Stimulated activated CD4-positive, alpha-beta T cell treated with anti-CD3 and anti-CD28 coated beads, Interleukin-15, amount 100 ng/mL, for 48 hours (primary cell): ENCODE measurements at regions not wholly inside any gene's neighbourhood (a gene's known extent, or its start where the extent isn't known, plus 50 kb on each side); places are given as distances from the start of the nearest gene placed in this dataset.
"Not testable (repeated sequence)": the region's sequence is repeated elsewhere in the genome, so short reads cannot be mapped to it uniquely, and the experiment has no call there.

Experiments
- DNase-seq, 2 donors: peaks; one replicate each; pipeline ENCODE4 v3.0.0-alpha.2; 2020; ENCODE audit warnings: low read depth in 2 of 2

DNA sequence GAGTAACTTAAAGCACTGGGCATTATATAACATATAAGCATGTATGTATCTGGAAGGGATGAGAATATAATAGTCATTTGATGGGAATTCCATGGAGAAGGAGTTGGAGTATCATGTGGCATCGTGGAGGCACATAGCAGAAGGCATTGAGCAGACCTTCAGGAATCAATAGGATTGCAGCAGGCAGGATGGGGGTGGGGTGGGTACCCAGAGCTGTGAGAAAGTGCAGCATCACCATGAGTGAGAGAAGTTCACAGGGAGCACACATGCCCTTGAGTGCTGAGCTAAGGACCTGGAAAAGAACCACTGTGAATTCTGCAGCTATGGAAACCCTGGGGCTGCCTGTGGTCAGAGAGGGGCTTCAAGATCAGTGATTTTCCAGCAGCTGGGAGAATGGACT, 57.3 kb downstream of the MED10 start:
- DNase-seq, result no peak

DNA sequence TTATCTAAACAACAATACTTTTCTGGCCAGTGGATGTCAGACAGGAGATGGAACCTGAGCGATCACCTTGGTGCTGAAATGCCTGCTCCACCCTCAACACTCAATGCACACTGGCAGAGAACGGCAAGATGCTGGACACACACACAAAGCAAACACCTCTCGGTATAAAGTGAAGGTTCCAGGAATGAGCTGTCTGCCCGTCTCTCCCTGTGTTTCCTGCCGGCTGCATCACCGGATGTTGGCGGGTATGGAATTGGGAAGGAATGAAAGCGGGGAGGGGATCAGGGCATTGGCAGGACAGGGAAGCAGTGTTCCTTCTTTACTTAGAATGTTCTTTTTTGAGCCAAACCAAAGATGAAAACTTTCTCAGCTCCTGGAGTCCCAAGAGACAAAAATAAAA, 59.2 kb downstream of the MED10 start:
- no peak for DNase-seq

DNA sequence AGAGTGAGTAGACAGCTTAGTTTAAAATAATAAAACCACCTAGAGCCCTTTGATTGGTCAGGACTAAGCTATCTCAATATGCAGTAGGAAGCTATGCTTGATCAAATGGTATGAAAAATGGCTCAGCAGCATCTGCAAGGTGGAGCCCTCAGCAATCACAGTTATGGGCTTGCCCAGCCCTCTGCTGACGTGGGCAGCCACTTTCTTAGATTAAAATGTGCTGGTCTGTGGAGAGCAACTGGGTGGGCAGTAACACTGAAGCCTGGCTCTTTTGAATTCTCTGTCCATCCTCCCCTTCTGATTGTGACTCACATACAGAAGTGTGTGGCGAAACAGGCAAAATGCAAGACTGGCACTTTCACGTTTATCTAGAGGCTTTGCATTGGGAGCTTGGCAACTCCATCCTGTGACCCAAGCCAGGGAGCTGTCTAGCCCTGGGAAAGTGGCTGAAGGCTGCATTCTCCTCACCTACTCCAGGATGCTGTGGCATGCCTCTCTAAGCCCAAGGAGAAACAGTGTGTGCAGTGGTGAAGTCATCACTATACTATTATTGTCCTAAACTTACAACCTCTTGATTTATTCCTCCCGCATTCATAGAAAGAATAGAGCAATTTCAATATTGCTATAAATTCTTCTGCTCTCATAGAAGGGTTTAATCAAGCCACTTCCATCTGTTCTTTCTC, 61.1 kb downstream of the MED10 start:
- DNase-seq, result no peak

DNA sequence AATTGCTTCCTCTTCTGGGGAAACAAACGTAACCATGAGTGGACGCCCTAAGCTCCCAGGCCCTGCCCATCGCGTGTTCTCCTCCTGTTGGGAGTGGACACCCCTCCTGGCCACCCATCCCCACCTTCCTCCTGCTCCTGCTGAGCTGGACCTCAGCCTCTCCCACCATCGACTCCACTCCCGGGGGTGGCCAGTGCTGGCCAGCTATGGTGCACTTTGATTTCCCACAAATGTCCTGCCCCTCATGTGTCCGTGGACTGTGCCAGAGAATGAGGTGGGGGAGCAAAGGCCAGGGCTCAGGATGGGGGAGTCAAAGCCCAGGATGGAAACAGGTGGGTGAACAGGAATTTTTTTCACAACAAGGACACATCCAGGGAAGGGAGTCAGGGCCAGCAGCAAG, 62.8 kb downstream of the MED10 start:
- no peak for DNase-seq

DNA sequence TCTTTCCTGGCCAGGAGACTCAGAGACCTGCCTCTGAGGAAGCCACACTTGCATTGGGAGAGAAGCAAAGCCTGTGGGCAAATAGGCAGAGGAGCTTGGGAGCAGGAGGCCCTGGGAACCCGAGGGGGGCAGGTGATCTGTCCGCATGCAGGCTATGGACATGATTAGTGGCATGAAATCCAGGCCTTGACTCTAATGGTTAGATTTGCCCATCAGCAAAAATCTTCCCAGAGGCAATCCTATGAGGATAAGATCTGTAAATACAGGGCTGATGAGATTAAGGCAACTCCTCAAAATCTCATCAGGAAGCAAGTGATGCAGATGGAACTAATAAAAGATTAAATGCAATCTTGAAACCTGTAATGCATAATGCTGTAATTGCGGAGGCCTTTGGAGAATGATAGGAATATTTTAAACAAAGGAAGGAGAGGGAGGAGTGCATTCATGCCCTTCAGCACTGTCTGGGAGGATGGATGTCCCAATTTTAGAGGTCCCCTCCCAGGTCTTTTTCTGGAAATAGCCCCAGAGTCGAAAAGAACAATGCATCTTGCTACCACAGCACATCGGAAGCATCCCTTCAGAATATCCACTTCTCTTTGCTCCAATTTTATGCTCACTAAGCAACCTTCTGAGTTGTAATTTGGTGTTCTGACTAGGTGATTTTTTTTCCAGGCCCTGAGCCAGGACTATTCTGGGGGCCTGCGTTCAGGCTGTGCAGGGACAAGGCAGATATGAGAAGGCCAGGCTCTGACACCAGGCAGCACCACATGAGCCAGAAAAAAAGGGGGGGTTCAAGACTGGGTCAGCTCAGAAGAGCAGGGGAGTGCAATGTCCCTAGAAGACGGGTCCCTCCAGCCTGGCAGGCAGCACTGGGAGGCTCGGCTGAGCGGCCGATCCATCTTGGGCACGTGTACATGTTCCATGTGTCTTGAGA, 66.5 kb downstream of the MED10 start:
- no peak for DNase-seq

DNA sequence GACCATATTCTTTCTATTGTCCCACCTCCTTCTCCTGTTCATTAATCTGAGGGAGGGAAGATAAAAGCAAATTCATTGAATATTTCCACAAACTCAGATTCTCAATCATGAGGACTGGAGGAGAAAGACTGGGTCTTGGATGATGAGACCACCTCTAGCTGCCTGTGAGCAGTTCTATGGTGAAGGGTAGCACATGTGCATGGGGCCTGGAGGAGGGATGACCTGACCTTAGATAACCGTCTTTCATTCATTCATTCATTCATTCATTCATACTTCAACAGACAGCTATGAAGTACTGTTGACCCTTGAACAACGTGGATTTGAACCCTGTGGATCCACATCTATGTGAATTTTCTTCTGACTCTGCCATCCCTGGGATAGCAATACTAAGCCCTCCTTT, 68.4 kb downstream of the MED10 start:
- DNase-seq, result no peak

DNA sequence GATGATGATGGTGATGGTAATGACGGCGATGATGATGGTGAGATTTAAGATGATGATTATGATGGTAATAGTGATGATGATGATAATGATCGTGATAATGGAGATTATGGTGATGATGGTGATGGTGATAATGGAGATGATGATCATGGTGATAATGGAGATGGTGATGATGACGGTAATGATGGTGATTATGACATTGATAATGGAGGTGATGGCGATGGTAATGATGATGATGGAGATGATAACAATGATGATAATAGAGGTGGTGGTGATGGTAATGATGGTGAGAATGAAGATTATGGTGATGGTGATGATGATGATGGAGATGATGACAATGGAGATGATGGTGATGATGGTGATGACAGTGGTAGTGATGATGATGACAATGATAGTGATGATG, 69.7 kb downstream of the MED10 start:
- DNase-seq, result no peak

DNA sequence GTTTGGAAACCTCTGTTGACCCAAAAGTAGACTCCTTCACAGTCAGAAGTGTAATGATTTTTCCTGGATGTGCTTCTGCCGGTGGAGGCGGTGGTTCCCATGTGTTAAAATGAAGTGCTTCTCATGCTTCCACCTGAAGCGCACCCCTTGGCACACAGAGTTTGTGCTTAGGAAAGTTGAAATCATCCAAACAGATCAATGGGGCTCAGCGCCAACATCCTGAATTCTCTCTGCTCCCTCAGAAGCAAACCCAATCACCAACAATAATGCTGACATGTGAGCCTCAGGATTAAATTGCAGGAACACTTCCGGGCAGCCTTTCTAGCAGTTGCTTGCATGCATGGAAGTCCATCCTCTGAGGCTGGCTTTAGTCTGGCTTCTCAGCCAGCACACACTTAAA, 71.0 kb downstream of the MED10 start:
- no peak for DNase-seq

DNA sequence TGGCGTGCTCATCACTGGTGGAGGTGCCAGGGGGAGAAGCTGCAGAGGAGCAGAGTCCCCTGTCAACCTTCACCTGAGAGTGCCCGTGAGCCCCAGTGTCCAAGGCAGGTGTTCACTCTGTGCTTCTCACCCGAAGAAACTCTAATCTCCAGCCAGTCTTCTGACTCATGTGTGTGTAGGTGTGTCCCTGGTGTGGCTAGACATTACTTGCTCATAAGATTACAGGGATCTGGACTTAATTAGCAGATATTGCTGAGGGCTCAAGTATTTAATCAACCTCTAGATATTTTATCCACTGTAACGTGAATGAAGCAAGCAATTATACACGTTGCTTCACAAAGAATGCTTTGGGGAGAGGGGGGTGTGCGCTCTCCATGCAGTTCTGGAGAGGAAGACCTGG, 72.5 kb downstream of the MED10 start:
- no peak for DNase-seq

DNA sequence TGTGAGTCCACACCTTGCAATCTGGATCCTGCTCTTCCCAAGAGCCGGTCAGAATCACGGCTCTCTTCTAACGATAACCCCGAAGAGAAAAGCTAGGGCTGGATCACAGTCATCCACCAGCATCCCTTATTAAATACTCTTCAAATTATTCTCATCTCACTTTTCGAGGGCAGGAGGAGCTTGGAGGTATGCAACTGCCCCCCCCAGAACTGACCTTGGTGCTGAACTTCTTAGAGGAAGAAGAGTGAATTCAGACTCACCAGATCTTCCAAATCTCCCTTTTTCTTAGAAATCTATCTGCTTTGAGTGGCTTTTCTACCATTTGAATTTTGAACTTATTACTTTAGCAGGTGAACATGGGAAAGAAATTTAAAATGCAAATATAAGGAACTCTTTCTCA, 75.7 kb downstream of the MED10 start:
- no peak for DNase-seq

DNA sequence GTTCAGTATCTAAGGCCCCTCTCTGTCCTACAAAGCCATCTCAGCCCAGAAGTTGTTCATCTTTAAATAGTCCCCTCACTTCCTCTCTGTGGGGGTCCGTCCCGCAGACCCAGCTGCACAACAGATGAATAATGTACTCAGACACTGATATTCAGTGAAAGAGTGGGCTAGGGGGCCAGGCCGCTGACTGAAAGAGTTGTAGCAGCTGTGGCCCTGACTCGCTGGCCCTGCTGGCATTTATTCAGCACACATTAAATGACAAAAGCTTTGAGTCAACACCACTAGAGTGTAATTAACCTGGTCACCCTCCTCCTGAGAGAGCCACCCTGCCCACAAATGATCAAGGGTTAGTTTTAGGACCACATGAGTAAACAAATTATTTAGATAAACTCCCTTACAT, 76.3 kb downstream of the MED10 start:
- DNase-seq, result no peak

DNA sequence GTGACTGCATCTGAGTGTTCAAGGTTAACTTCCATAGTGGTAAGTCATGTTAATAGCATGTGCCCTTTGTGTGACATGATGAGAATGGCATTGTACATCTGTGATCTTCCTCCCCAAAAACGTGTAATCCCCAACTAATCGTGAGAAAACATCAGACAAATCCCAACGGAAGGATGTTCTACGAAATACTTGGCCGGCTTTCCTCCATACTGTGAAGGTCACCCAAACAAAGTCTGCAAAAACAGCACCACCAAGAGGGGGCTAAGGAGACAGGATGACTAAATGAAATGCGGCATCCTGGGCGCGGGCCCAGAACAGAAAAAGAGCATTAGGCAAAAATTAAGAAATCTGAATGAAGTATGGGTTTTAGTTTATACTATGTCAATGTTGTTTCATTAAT, 81.8 kb downstream of the MED10 start:
- DNase-seq, result no peak

DNA sequence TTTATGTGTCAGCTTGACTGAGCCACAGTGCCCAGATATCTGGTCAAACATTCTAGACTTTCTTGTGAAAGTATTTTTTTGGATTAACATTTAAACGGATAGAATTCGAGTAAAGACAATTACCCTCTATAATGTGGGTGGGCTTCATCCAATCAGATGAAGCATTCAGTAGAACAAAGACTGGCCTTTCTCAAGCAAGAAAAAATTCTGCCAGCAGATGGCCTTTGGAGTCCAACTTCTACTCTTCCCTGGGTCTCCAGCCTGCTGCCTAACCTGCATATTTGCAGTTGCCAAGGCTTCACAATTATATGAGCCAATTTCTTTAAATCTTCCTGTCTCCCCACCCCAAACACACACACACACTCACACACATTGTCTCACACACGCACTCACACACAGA, 86.4 kb downstream of the MED10 start:
- no peak for DNase-seq

DNA sequence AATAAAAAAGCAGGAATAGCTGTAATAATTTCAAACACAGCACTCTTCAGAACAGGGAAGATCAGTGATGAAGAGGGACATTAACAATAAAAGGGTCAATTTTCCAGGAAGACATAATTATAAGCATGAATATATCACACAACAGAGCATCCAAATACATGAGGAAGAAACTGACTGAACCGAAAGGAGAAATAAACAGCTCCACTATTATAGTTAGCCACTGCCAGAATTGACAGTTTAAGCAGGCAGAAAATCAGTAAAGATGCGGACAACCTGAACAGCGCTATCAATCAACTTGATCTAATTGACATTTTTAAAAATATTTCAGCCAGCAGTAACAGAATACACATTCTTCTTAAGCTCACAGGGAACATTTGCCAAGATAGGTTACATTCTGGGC, 89.1 kb downstream of the MED10 start:
- DNase-seq, result no peak

DNA sequence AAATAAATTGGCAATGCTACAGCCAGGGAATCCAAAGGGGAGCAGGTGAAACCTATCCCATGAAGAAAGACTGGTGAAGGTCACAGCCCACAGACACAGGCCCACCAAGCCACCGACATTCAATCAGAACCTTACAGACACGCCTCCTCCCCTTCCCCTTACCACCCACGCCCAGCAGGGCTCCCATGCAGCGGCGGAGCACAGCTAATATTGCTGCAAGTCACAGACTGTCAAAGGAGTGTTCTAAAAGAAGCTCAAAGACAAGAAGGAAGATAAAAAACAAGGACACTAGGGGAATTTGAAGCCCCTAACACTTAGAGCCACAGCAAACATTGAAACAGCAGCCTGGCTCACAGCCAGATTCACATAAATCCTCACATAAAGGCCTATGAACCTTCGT, 91.2 kb downstream of the MED10 start:
- DNase-seq, result no peak

DNA sequence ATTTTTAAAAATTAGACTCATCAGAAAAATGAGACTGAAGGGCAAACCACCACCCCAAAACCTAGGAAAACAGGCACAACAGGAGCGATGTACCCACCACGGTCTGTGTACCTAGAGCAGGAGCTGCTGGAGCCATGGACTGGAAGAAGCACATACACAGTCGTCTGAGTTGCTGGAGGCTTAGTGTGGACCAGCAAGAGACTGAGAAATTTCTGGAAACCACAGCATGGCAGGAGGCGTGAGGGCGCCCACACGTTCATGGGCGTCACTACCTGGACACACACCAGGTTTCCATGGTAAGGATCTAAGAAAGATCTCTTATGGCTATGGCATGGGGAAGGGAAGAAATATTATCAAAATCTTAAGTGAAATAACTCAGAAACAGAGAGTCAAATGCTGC, 91.9 kb downstream of the MED10 start:
- no peak for DNase-seq

DNA sequence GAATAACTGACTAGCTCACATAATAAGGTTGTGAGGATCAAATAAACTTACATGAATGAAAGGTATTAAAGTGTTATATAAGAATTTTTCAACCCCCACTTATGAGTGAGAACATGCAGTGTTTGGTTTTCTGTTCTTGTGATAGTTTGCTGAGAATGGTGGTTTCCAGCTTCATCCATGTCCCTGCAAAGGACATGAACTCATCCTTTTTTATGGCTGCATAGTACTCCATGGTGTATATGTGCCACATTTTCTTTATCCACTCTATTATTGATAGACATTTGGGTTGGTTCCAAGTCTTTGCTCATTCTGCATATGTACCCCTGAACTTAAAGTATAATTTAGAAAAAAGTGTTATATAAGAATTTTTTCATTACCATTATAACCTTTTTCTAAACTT, 93.9 kb downstream of the MED10 start:
- not testable (repeated sequence) for DNase-seq

DNA sequence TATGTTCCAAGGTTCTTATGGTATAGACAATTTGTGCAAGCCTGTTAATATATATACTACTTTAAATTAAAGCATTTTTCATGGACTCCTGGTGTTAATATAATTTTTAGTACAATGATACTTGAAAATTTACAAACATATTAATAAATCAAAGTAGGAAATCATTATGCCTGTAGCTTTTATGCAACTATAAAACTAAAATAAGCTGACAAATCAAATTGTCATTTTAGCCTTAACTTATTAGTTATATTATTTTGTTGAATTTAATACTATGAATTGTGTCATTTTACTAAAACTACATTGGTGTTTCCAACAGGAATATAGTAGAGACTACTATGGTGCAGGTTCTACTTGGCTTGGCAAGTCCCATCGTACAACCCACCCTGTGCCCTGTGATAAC, 96.0 kb downstream of the MED10 start:
- DNase-seq, result no peak

DNA sequence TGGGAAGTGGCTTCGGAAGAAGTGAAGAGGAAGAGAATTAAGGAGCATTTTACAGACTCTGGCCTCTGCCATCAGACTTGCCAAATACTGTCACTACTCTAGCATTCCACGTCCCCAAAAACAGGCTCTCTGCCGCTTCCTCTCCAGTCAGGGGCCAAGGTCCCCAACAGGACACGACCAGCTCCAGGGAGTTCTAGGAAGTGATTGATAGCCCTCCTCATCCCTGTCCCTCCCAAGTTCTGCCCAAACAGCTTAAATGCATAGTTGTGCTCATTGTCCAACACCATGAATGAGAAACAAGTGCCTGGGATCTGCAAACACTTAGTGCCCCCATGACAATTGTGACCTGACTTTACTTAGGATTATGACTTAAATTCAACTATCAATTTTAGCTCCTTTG, 96.5 kb downstream of the MED10 start:
- no peak for DNase-seq

DNA sequence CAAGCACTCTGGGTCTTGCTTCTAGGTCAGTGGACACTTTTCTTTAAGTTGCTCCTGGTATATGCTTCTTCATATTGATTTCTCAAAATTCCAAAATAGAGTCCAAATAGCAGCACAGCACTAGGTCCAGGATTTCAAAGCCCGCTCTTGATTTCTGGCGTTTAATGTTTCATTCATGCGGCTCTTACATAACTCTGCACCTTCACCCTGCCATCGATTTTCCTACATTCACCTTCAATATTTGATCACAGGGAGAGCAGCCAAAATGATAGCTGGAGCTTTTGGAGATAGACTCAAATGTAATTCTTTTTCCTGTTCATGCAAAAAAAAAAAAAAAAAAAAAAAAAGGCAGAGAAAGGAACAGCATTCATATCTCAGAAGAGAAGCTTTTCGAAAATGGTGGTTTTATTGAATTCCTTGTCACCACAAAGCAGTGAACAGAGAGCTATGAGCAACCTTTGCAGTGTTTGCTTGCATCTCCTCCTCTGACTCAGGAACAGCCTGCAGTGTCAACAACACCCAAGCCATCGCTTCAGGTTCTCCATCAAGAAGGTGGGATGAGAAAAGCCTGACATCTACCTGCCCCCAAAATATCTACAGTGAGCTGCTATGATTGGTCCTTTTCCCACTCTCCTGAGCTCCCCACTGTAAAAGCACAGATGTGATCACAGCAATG, 97.8 kb downstream of the MED10 start:
- no peak for DNase-seq

DNA sequence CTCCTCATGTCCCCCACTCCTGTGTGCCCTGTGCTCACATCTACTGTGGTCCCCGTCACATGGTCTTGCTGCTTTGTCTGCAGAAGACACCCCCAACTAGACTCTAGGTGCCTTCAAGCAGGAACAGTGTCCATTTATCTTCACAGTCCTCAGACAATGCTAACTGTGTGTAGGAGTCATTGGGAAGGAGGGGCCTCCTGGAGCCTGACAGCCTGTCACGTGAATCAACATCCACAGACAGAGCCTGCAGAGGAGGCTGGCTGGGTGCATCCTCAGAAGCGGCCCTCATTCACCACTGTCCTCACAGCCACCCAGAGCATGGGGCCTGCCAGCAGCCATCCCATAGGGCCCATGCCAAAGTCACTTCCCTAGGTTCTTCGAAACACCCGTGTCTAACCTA, 98.7 kb downstream of the MED10 start:
- no peak for DNase-seq

DNA sequence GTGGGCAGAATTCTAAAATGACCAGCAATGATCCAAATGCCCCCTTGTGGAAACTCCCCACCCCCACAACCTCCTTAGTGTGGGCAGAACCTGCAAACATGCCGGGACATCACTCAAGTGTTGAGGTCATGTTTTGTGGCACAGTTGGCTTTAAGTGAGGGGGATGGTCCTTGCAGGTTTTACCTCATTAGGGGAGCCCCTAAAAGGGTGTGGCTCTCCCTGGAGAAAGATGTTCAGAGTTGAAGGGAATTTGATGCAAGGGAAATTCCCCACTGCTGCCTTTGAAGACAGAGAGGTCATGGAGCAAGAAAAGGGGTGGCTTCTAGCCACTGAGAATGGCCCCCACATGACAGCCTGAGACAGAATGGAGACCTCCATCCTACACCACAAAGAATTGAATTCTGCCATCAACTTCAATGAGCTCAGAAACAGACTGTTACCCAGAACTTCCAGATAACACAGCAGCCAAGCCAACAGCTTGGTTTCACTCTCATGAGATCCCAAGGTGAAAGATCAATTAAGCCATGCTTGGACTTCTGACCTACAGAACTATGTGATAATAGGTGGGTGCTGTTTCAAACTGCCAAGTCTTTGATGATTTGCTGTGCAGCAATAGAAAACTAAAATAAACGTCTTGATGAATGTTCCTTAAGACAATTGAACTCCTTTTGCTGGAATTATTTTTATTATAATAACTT, 103.4 kb downstream of the MED10 start:
- no peak for DNase-seq
